DOHH2 (cell line): ENCODE measurements at regions not wholly inside any gene's neighbourhood (a gene's known extent, or its start where the extent isn't known, plus 50 kb on each side); places are given as distances from the start of the nearest gene placed in this dataset.
"Not testable (repeated sequence)": the region's sequence is repeated elsewhere in the genome, so short reads cannot be mapped to it uniquely, and the experiment has no call there.

ENCODE experiments used
- H3F3A ChIP-seq: fragments of 200-600 bp; sonication (generic), shearing (Covaris generic); 2 replicates; pipeline ENCODE4 v1.6.0; 2016; ENCODE audit warnings: antibody characterized with exemption, mild to moderate bottlenecking; ENCODE audit not compliant: control insufficient read depth, insufficient read depth
- H3K27ac ChIP-seq: fragments of 200-600 bp; sonication (generic); 2 replicates; pipeline ENCODE4 v1.5.1; 2014; ENCODE audit warnings: low read depth, mild to moderate bottlenecking, low read length, moderate library complexity
- H3K27me3 ChIP-seq: fragments of 200-600 bp; sonication (generic); 2 replicates; pipeline ENCODE4 v1.6.1; 2014; ENCODE audit warnings: mild to moderate bottlenecking, low read length, mixed read lengths; ENCODE audit not compliant: control insufficient read depth
- H3K36me3 ChIP-seq: fragments of 200-600 bp; sonication (generic); 2 replicates; pipeline ENCODE4 v1.6.1; 2014; ENCODE audit warnings: mild to moderate bottlenecking, low read length, moderate library complexity, mixed read lengths; ENCODE audit not compliant: control insufficient read depth
- H3K4me1 ChIP-seq: fragments of 200-600 bp; sonication (generic); 2 replicates; pipeline ENCODE4 v1.6.1; 2014; ENCODE audit warnings: mild to moderate bottlenecking, low read length, mixed read lengths; ENCODE audit not compliant: control insufficient read depth
- H3K4me2 ChIP-seq: fragments of 200-600 bp; sonication (generic); 2 replicates; pipeline ENCODE4 v1.6.0; 2014; ENCODE audit warnings: mild to moderate bottlenecking, low read length, moderate library complexity
- H3K4me3 ChIP-seq: fragments of 200-600 bp; sonication (generic); 2 replicates; pipeline ENCODE4 v1.5.1; 2014; ENCODE audit warnings: mild to moderate bottlenecking, low read length, mixed read lengths
- H3K79me2 ChIP-seq: fragments of 200-600 bp; sonication (generic); 2 replicates; pipeline ENCODE4 v1.6.1; 2014; ENCODE audit warnings: mild to moderate bottlenecking, low read length, mixed read lengths; ENCODE audit not compliant: control insufficient read depth
- H3K9me2 ChIP-seq: fragments of 200-600 bp; sonication (generic); replicated peaks from 2 replicates; pipeline ENCODE4 v1.6.1; 2014; ENCODE audit warnings: mild to moderate bottlenecking, low read length, mixed read lengths; ENCODE audit not compliant: control insufficient read depth
- H3K9me3 ChIP-seq: fragments of 200-600 bp; sonication (generic); 2 replicates; pipeline ENCODE4 v1.6.1; 2014; ENCODE audit warnings: antibody characterized with exemption, low read length, mixed read lengths; ENCODE audit not compliant: control insufficient read depth, insufficient read depth
- H4K20me1 ChIP-seq: fragments of 200-600 bp; sonication (generic); 2 replicates; pipeline ENCODE4 v1.6.0; 2014; ENCODE audit warnings: low read depth, mild to moderate bottlenecking, antibody characterized with exemption, low read length, moderate library complexity; ENCODE audit not compliant: control insufficient read depth, insufficient read depth
- EZH2phosphoT487 ChIP-seq: fragments of 200-600 bp; sonication (generic); IDR thresholded peaks from 2 replicates; pipeline ENCODE4 v1.6.1; 2017; ENCODE audit warnings: borderline replicate concordance, mild to moderate bottlenecking, antibody characterized with exemption, low read length, moderate library complexity, mixed read lengths
- TF ChIP-seq, protein P1 (sequence below): fragments of 200-600 bp; sonication (generic); IDR thresholded peaks from one replicate; pipeline ENCODE4 v1.5.1; 2014; ENCODE audit warnings: antibody characterized with exemption, mild to moderate bottlenecking, low read depth, low read length; ENCODE audit not compliant: poor library complexity, severe bottlenecking

DNA sequence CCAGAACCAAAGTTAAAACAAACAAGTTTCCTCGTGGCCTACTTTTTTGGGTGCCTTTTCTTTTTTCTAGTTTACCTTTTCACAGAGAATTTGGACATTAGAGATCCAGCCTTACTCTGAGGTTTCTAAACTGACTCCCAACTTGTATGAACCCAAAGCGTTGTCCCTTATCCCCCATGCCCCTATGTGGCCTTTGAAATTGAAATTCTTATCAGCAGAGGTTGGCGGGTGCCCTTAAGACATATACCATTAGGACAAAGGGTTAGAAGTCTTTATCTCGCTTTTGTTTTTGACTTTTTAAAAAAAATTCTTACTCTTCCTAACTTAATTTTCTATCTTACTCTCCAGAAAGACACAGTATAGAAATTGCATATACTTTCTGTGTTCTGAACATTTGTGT, 76.3 kb upstream of the C7orf33 start:
- Histone ChIP-seq H3K79me2 (no peaks in the 10 kb centered on the region), H3K4me2 (no peak overlapping the region), H3K4me3 (no peak overlapping the region), H3F3A (no peaks in the 10 kb centered on the region), H3K36me3 (no peaks in the 10 kb centered on the region), H4K20me1 (no peaks in the 10 kb centered on the region), H3K4me1 (peaks cover 18% of the 10 kb centered on the region), H3K9me2 (no peaks in the 10 kb centered on the region), H3K27ac (no peak overlapping the region), H3K9me3 (no peaks in the 10 kb centered on the region), H3K27me3 (no peaks in the 10 kb centered on the region)
- TF ChIP-seq, protein P1, sequence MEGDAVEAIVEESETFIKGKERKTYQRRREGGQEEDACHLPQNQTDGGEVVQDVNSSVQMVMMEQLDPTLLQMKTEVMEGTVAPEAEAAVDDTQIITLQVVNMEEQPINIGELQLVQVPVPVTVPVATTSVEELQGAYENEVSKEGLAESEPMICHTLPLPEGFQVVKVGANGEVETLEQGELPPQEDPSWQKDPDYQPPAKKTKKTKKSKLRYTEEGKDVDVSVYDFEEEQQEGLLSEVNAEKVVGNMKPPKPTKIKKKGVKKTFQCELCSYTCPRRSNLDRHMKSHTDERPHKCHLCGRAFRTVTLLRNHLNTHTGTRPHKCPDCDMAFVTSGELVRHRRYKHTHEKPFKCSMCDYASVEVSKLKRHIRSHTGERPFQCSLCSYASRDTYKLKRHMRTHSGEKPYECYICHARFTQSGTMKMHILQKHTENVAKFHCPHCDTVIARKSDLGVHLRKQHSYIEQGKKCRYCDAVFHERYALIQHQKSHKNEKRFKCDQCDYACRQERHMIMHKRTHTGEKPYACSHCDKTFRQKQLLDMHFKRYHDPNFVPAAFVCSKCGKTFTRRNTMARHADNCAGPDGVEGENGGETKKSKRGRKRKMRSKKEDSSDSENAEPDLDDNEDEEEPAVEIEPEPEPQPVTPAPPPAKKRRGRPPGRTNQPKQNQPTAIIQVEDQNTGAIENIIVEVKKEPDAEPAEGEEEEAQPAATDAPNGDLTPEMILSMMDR: no peak
- TF ChIP-seq EZH2phosphoT487: no peak

DNA sequence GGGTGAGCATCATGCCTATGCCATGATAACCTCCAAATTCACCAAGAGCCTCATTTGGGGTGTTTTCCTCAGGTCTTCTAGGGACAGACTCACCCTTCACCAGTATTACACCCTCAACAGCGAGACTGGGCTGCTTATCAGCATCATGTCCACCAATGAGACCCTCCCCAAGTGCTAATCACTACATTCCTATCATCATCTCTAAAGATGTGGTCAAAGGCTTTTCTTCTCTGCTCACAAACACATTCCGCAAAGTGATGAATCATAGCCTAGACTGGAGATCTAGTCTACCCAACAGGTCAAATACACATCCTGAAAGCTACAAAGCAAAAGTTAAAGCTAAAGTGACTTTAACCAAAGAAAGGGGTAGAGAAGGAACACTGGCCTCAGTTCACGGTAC, 75.3 kb upstream of the C7orf33 start:
- Histone ChIP-seq H3K4me2 (no peak overlapping the region), H3K79me2 (no peaks in the 10 kb centered on the region), H3K4me3 (no peak overlapping the region), H3K27ac (no peak overlapping the region), H3K9me3 (peaks cover under 1% of the 10 kb centered on the region; the same call in 1 of the 2 replicates), H4K20me1 (no peaks in the 10 kb centered on the region), H3K27me3 (no peaks in the 10 kb centered on the region), H3K4me1 (peaks cover 28% of the 10 kb centered on the region), H3K9me2 (no peaks in the 10 kb centered on the region), H3K36me3 (no peaks in the 10 kb centered on the region), H3F3A (no peaks in the 10 kb centered on the region)
- TF ChIP-seq, protein P1: no peak
- TF ChIP-seq EZH2phosphoT487: no peak

DNA sequence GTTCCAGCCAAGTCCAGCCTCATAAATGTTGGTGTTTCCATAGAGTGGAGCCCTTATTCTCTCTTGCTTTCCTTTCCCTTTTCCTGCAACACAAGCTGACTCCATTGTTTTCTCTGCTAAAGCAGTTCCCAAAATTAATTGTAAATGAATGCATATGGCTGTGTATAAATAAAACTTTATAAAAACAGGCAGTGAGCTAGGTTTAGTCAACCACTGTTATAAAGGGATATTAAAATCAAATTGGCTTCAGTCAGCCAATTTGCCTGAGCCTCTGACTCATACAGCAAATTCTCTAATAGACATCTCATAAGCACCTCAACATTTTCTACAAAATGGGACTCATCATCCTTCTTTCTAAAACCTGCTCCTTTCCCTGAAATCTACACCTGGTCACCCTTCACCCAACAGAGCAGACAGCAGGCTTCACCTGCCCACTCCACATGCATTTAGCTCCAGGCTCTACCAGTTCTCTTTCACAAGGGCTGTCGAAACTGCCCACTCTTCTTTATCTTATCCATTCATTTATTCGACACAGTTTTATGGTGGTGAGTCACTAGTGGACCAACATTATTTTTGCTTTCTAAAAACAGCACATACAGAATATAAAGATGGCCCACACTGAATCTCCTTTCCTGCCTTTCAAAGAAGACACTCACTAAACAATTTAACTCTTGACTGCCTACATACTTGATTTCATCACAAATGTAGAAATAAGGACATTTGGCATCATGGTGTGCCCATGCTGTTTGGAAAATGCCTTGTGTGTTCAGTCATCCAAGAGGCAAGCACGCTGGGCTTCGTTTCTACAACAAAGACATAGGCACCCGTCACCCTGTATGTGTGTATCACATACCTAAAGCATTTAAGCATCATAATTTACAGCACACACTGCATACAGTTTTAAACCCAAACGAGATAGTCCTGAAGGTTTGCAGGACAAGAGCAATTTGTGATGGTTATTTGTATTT, 74.6 kb upstream of the C7orf33 start:
- Histone ChIP-seq H3K4me1 (peaks cover 36% of the 10 kb centered on the region), H3K4me3 (no peak overlapping the region), H3K79me2 (no peaks in the 10 kb centered on the region), H3F3A (no peaks in the 10 kb centered on the region), H4K20me1 (no peaks in the 10 kb centered on the region), H3K9me2 (no peaks in the 10 kb centered on the region), H3K27me3 (no peaks in the 10 kb centered on the region), H3K27ac (no peak overlapping the region), H3K9me3 (peaks cover 3% of the 10 kb centered on the region; the same call in 1 of the 2 replicates), H3K36me3 (no peaks in the 10 kb centered on the region), H3K4me2 (no peak overlapping the region)
- no peak for TF ChIP-seq EZH2phosphoT487
- TF ChIP-seq, protein P1: no peak

DNA sequence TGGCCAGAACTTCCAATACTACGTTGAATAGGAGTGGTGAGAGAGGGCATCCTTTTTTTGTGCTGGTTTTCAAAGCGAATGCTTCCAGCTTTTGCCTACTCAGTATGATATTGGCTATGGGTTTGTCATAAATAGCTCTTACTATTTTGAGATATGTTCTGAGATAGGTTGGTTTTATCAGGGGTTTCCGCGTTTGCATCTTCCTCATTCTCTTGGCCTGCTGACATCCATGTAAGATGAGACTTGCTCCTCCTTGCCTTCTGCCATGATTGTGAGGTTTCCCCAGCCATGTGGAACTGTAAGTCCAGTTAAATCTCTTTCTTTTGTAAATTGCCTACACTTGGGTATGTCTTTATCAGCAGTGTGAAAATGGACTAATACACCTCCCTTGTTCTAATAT, 71.2 kb upstream of the C7orf33 start:
- not testable (repeated sequence) for H3F3A ChIP-seq, H3K27me3 ChIP-seq, H3K27ac ChIP-seq, H3K9me3 ChIP-seq, H3K9me2 ChIP-seq, H3K79me2 ChIP-seq, H4K20me1 ChIP-seq, H3K36me3 ChIP-seq
- H3K4me3 ChIP-seq: peak overlapping the region; percentile 38
- H3K4me1 ChIP-seq: peaks cover 68% of the 10 kb centered on the region
- H3K4me2 ChIP-seq: peak overlapping the region; percentile 49
